ENCODE measurements at regions not wholly inside any gene's neighbourhood (a gene's known extent, or its start where the extent isn't known, plus 50 kb on each side); places are given as distances from the start of the nearest gene placed in this dataset.

GRCh38 chr9:82234160-82234943, 245.8 kb downstream of the SPATA31D1 start:
- TF ChIP-seq CTCF (conservative IDR thresholded peaks at IDR 0.05 in 1 of 2, IDR thresholded peaks at IDR 0.05 in 1 of 2; ENCODE audit: low read depth in 1 of 2, low read length in 2 of 2) = no peak
- no peak for TF ChIP-seq EZH2 (IDR thresholded peaks at IDR 0.05; ENCODE audit: low read length, missing control alignments)
- no peaks in the 10 kb centered on the region for H4K20me1 ChIP-seq (ENCODE audit: control insufficient read depth, extremely low read depth, insufficient read depth, low read length)
- no peaks in the 10 kb centered on the region for H3K27me3 ChIP-seq (ENCODE audit: control insufficient read depth, insufficient read depth, low read length)
- H3K27ac ChIP-seq (ENCODE audit: insufficient read depth, low read length) = no peak overlapping the region
- no peaks in the 10 kb centered on the region for H3K9me3 ChIP-seq (ENCODE audit: control insufficient read depth, insufficient read depth, low read depth, low read length)
- H3K9ac ChIP-seq (ENCODE audit: insufficient read depth, low read length) = no peak overlapping the region
- no peaks in the 10 kb centered on the region for H3K36me3 ChIP-seq (ENCODE audit: control insufficient read depth, insufficient read depth, low read length)
- H3K4me1 ChIP-seq (ENCODE audit: control insufficient read depth, extremely low read depth, insufficient read depth, low read length) = no peaks in the 10 kb centered on the region
- H3K79me2 ChIP-seq (ENCODE audit: control insufficient read depth, insufficient read depth, low read length) = no peaks in the 10 kb centered on the region
- H2AFZ ChIP-seq (ENCODE audit: low read length) = no peak overlapping the region
- no peak overlapping the region for H3K4me3 ChIP-seq (replicated peaks in 1 of 4; ENCODE audit: control extremely low read depth in 1 of 4, insufficient read depth in 1 of 4, low read depth in 3 of 4, low read length in 4 of 4)
- DNase-seq (ENCODE audit: low read depth in 2 of 2) = no peak
- H3K4me2 ChIP-seq (ENCODE audit: extremely low read depth, insufficient read depth, low read length) = no peak overlapping the region

GRCh38 chr9:82242285-82242963, 253.9 kb downstream of the SPATA31D1 start:
- Histone ChIP-seq H3K79me2 (ENCODE audit: control insufficient read depth, insufficient read depth, low read length) (no peaks in the 10 kb centered on the region), H3K27ac (ENCODE audit: insufficient read depth, low read length) (no peak overlapping the region), H3K4me2 (ENCODE audit: extremely low read depth, insufficient read depth, low read length) (no peak overlapping the region), H2AFZ (ENCODE audit: low read length) (no peak overlapping the region), H3K9ac (ENCODE audit: insufficient read depth, low read length) (no peak overlapping the region), H3K27me3 (ENCODE audit: control insufficient read depth, insufficient read depth, low read length) (no peaks in the 10 kb centered on the region), H3K36me3 (ENCODE audit: control insufficient read depth, insufficient read depth, low read length) (no peaks in the 10 kb centered on the region), H4K20me1 (ENCODE audit: control insufficient read depth, extremely low read depth, insufficient read depth, low read length) (no peaks in the 10 kb centered on the region), H3K9me3 (ENCODE audit: control insufficient read depth, insufficient read depth, low read depth, low read length) (no peaks in the 10 kb centered on the region), H3K4me3 (replicated peaks in 1 of 4; ENCODE audit: control extremely low read depth in 1 of 4, insufficient read depth in 1 of 4, low read depth in 3 of 4, low read length in 4 of 4) (no peak overlapping the region), H3K4me1 (ENCODE audit: control insufficient read depth, extremely low read depth, insufficient read depth, low read length) (no peaks in the 10 kb centered on the region)
- DNase-seq (ENCODE audit: low read depth in 2 of 2) = no peak
- TF ChIP-seq EZH2 (IDR thresholded peaks at IDR 0.05; ENCODE audit: low read length, missing control alignments) (no peak), CTCF (conservative IDR thresholded peaks at IDR 0.05 in 1 of 2, IDR thresholded peaks at IDR 0.05 in 1 of 2; ENCODE audit: low read depth in 1 of 2, low read length in 2 of 2) (no peak)

GRCh38 chr9:82247318-82247717, 258.7 kb downstream of the SPATA31D1 start:
- no peak overlapping the region for H2AFZ ChIP-seq (ENCODE audit: low read length)
- no peak overlapping the region for H3K4me2 ChIP-seq (ENCODE audit: extremely low read depth, insufficient read depth, low read length)
- H3K9ac ChIP-seq (ENCODE audit: insufficient read depth, low read length) = no peak overlapping the region
- no peaks in the 10 kb centered on the region for H3K36me3 ChIP-seq (ENCODE audit: control insufficient read depth, insufficient read depth, low read length)
- H3K27me3 ChIP-seq (ENCODE audit: control insufficient read depth, insufficient read depth, low read length) = no peaks in the 10 kb centered on the region
- H3K79me2 ChIP-seq (ENCODE audit: control insufficient read depth, insufficient read depth, low read length) = no peaks in the 10 kb centered on the region
- H3K4me1 ChIP-seq (ENCODE audit: control insufficient read depth, extremely low read depth, insufficient read depth, low read length) = no peaks in the 10 kb centered on the region
- DNase-seq (ENCODE audit: low read depth in 2 of 2) = no peak
- no peak overlapping the region for H3K4me3 ChIP-seq (replicated peaks in 1 of 4; ENCODE audit: control extremely low read depth in 1 of 4, insufficient read depth in 1 of 4, low read depth in 3 of 4, low read length in 4 of 4)
- no peaks in the 10 kb centered on the region for H4K20me1 ChIP-seq (ENCODE audit: control insufficient read depth, extremely low read depth, insufficient read depth, low read length)
- H3K27ac ChIP-seq (ENCODE audit: insufficient read depth, low read length) = no peak overlapping the region
- no peaks in the 10 kb centered on the region for H3K9me3 ChIP-seq (ENCODE audit: control insufficient read depth, insufficient read depth, low read depth, low read length)
- TF ChIP-seq EZH2 (IDR thresholded peaks at IDR 0.05; ENCODE audit: low read length, missing control alignments) (no peak), CTCF (conservative IDR thresholded peaks at IDR 0.05 in 1 of 2, IDR thresholded peaks at IDR 0.05 in 1 of 2; ENCODE audit: low read depth in 1 of 2, low read length in 2 of 2) (no peak)
